GM12878 (cell line): ENCODE measurements at regions not wholly inside any gene's neighbourhood (a gene's known extent, or its start where the extent isn't known, plus 50 kb on each side); places are given as distances from the start of the nearest gene placed in this dataset.

ENCODE experiments used
- ATAC-seq: fragments of 200-7000 bp; cut with Tn5 transposase; 3 replicates; pipeline ENCODE4 v1.9.1; 2020; ENCODE audit warnings: mild to moderate bottlenecking, moderate library complexity
- BruUV-seq: library from RNA; stranded (reverse); fragments of 400-500 nt; replicated peaks from 2 replicates; lab custom pipeline; 2021; lab: Mats Ljungman, UMichigan
- CTCF ChIA-PET: fragments of 300-600 bp; sonication (Branson Sonifier 250); formaldehyde crosslinking; extraction: SDS; loops from one replicate; lab custom pipeline; 2021; ENCODE audit warnings: inconsistent platforms; lab: Yijun Ruan, JAX
- POLR2A ChIA-PET: fragments of 350-600 bp; formaldehyde crosslinking; extraction: SDS; loops from one replicate; lab custom pipeline; 2021; ENCODE audit warnings: inconsistent platforms; lab: Charles Lee
- RAD21 ChIA-PET: fragments of 300-600 bp; sonication (Branson Sonifier 250); formaldehyde crosslinking; loops from one replicate; lab custom pipeline; 2023; ENCODE audit warnings: antibody characterized with exemption; ENCODE audit not compliant: unreplicated experiment; lab: Charles Lee
- SMC1A ChIA-PET: fragments of 300-600 bp; sonication (Branson Sonifier 250); formaldehyde crosslinking; loops from one replicate; lab custom pipeline; 2023; ENCODE audit not compliant: unreplicated experiment, uncharacterized antibody; lab: Charles Lee
- DNase-seq: peaks from one replicate; pipeline ENCODE4 v3.0.0-alpha.2; 2011; ENCODE audit warnings: low read depth, low spot score
- FAIRE-seq: peaks from 3 replicates; lab custom pipeline; 2011; peaks lifted over from hg19 to GRCh38; lab: Jason Lieb, UNC
- H2AFZ ChIP-seq: 2 replicates; pipeline ENCODE4 v1.6.0; 2011; ENCODE audit warnings: low read depth, low read length, control low read depth; ENCODE audit not compliant: control insufficient read depth
- H3K27ac ChIP-seq: 2 replicates; pipeline ENCODE4 v1.5.1; 2011; ENCODE audit warnings: control low read depth; ENCODE audit not compliant: control insufficient read depth, insufficient read depth
- H3K27me3 ChIP-seq, 2 experiments: replicated peaks in 1 of 2; 2 replicates each; pipeline versions ENCODE4 v1.6.0 to v1.6.1; 2011; ENCODE audit warnings: low read length in 1 of 2; ENCODE audit not compliant: control insufficient read depth in 2 of 2, insufficient read depth in 2 of 2
- H3K36me3 ChIP-seq, 2 experiments: 2 replicates each; pipeline ENCODE4 v1.5.1; 2011; ENCODE audit warnings: low read length in 1 of 2; ENCODE audit not compliant: control insufficient read depth in 2 of 2, insufficient read depth in 2 of 2
- H3K4me1 ChIP-seq: 2 replicates; pipeline ENCODE4 v1.6.1; 2011; ENCODE audit warnings: mild to moderate bottlenecking, low read length, moderate library complexity, mixed read lengths; ENCODE audit not compliant: control insufficient read depth, insufficient read depth
- H3K4me2 ChIP-seq: 2 replicates; pipeline ENCODE4 v1.6.0; 2011; ENCODE audit warnings: control low read depth; ENCODE audit not compliant: control insufficient read depth, insufficient read depth
- H3K4me3 ChIP-seq: fragments of 200-600 bp; sonication (generic); 2 replicates; pipeline ENCODE4 v1.5.1; 2016
- H3K79me2 ChIP-seq: 2 replicates; pipeline ENCODE4 v1.6.0; 2011; ENCODE audit warnings: low read length; ENCODE audit not compliant: control insufficient read depth, insufficient read depth
- H3K9ac ChIP-seq: 2 replicates; pipeline ENCODE4 v1.8.0; 2011; ENCODE audit warnings: low read length, control low read depth, mixed read lengths; ENCODE audit not compliant: control insufficient read depth, insufficient read depth
- H3K9me3 ChIP-seq: replicated peaks from 3 replicates; pipeline ENCODE4 v1.5.1; 2011; ENCODE audit warnings: mild to moderate bottlenecking, low read length; ENCODE audit not compliant: control insufficient read depth, insufficient read depth
- H4K20me1 ChIP-seq: 2 replicates; pipeline ENCODE4 v1.6.0; 2011; ENCODE audit not compliant: control insufficient read depth, insufficient read depth
- ATF7 ChIP-seq: fragments of 450-650 bp; IDR thresholded peaks from 2 replicates; pipeline ENCODE4 v1.6.1; 2016; ENCODE audit warnings: low read depth, mild to moderate bottlenecking
- GABPA ChIP-seq: IDR thresholded peaks from 2 replicates; pipeline ENCODE4 v1.6.1; 2014; ENCODE audit warnings: antibody characterized with exemption, low read depth, mild to moderate bottlenecking, inconsistent platforms
- MEF2B ChIP-seq: fragments of 450-650 bp; IDR thresholded peaks from 2 replicates; pipeline ENCODE4 v1.6.1; 2018; ENCODE audit warnings: mild to moderate bottlenecking, moderate library complexity; ENCODE audit not compliant: partially characterized antibody, poor library complexity, severe bottlenecking
- NRF1 ChIP-seq: conservative IDR thresholded peaks from 2 replicates; pipeline ENCODE4 v1.6.1; 2011; ENCODE audit warnings: mild to moderate bottlenecking, low read depth, low read length, improper control_type of control experiment
- PKNOX1 ChIP-seq: fragments of 450-650 bp; IDR thresholded peaks from 2 replicates; pipeline ENCODE4 v1.6.1; 2016; ENCODE audit warnings: mild to moderate bottlenecking
- ZNF217 ChIP-seq: fragments of 450-650 bp; IDR thresholded peaks from 2 replicates; pipeline ENCODE4 v1.6.1; 2017; ENCODE audit warnings: antibody characterized with exemption, mild to moderate bottlenecking
- WGBS: methylation state at CpG from one replicate; pipeline ENCODE4 v1.1.6; 2016; ENCODE audit warnings: low lambda C conversion rate; ENCODE audit not compliant: insufficient replicate concordance, insufficient coverage; ENCODE audit errors: missing lambda C conversion rate; 5-methylcytosine and 5-hydroxymethylcytosine counted together
- in situ Hi-C: fragments of 300-500 bp; cut with MboI; formaldehyde crosslinking; loops from 9 replicates; pipeline ENCODE4 v1.14.3; 2018; ENCODE audit warnings: mixed read lengths
- intact Hi-C: fragments of 100-400 bp; cut with micrococcal nuclease; formaldehyde crosslinking; loops from one replicate; pipeline ENCODE4 v1.14.2; 2022; ENCODE audit not compliant: unreplicated experiment

GRCh38 chr5:35464757-35465156 is 152.9 kb upstream of the SPEF2 start (continued):
- TF ChIP-seq NRF1 (no peak), PKNOX1 (no peak), MEF2B (no peak), ATF7 (no peak), ZNF217 (no peak)
- TF ChIP-seq, all 136 proteins: peak for 0

DNA sequence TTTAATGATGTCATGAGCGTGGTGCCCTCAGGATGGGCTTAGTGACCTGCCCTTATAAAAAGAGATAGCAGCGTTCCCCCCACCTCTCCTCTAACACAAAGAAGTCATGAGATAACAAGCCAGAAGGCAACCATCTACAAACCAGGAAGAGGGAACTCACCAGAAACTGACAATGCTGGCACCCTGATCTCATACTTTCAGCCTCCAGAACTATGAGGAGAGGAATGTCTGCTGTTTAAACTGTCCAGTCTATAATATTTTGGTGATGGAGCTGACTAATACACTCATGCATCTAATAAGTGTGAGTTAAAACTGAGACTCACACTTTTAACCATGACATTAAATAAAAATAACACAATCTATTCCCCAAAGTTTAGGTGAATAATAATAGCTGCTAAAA is 156.1 kb upstream of the SPEF2 start:
- ATAC-seq, result no peak

More for the DNA sequence above, 156.1 kb upstream of the SPEF2 start:
- Histone ChIP-seq H3K27ac (no peak overlapping the region), H3K4me3 (no peak overlapping the region), H3K27me3 (no peaks in the 10 kb centered on the region), H3K4me2 (no peak overlapping the region), H3K4me1 (no peaks in the 10 kb centered on the region), H4K20me1 (no peaks in the 10 kb centered on the region), H3K79me2 (no peaks in the 10 kb centered on the region), H3K36me3 (no peaks in the 10 kb centered on the region), H3K9ac (no peak overlapping the region), H2AFZ (no peak overlapping the region), H3K9me3 (no peaks in the 10 kb centered on the region)
- BruUV-seq, result no TSS peak
- ChIA-PET POLR2A (no interaction called here), SMC1A (interaction anchor here (0.7 kb wide), 1 partner anchor 26 kb away, joined by 3 read pairs; no protein-coding TSS in a partner anchor), CTCF (interaction anchor here (1.8 kb wide), 1 partner anchor 25 kb away, joined by 6 read pairs; no protein-coding TSS in a partner anchor), RAD21 (no interaction called here)
- in situ Hi-C loops (no loop called here), intact Hi-C loops (no loop called here)
- 0% methylated on average over 2 of the region's 2 CpGs for WGBS
- DNase-seq (no peak), FAIRE-seq (no peak)
- TF ChIP-seq GABPA, result no peak
